TTC549 (cell line): ENCODE measurements at regions not wholly inside any gene's neighbourhood (a gene's known extent, or its start where the extent isn't known, plus 50 kb on each side); places are given as distances from the start of the nearest gene placed in this dataset.
"Not testable (repeated sequence)": the region's sequence is repeated elsewhere in the genome, so short reads cannot be mapped to it uniquely, and the experiment has no call there.

Experiments
- FAIRE-seq: peaks from 2 replicates; lab custom pipeline; 2012; peaks lifted over from hg19 to GRCh38; lab: Jason Lieb, UNC

- no peak for FAIRE-seq
Observed at GRCh38 chr5:98510143-98510985, 263.1 kb upstream of the RGMB start.

GRCh38 chr5:98513380-98513779 is 260.1 kb upstream of the RGMB start:
- no peak for FAIRE-seq

- FAIRE-seq, result no peak
Observed at GRCh38 chr5:98514215-98514614, 259.2 kb upstream of the RGMB start.

- no peak for FAIRE-seq
Observed at GRCh38 chr5:98516701-98517100, 256.8 kb upstream of the RGMB start.

GRCh38 chr5:98517560-98518366 is 255.7 kb upstream of the RGMB start:
- no peak for FAIRE-seq

- no peak for FAIRE-seq
Observed at GRCh38 chr5:98518754-98519153, 254.7 kb upstream of the RGMB start.

GRCh38 chr5:98519571-98519970 is 253.9 kb upstream of the RGMB start:
- no peak for FAIRE-seq

- no peak for FAIRE-seq
Observed at GRCh38 chr5:98521821-98522220, 251.6 kb upstream of the RGMB start.

GRCh38 chr5:98524773-98525172 is 248.7 kb upstream of the RGMB start:
- FAIRE-seq, result no peak

- no peak for FAIRE-seq
Observed at GRCh38 chr5:98527846-98528245, 245.6 kb upstream of the RGMB start.

- FAIRE-seq, result no peak
Observed at GRCh38 chr5:98529321-98529720, 244.1 kb upstream of the RGMB start.

GRCh38 chr5:98530224-98530623 is 243.2 kb upstream of the RGMB start:
- no peak for FAIRE-seq

GRCh38 chr5:98535901-98536300 is 237.6 kb upstream of the RGMB start:
- no peak for FAIRE-seq

GRCh38 chr5:98540056-98540455 is 233.4 kb upstream of the RGMB start:
- FAIRE-seq, result no peak

GRCh38 chr5:98541641-98542040 is 231.8 kb upstream of the RGMB start:
- FAIRE-seq, result no peak

- no peak for FAIRE-seq
Observed at GRCh38 chr5:98543490-98543889, 230.0 kb upstream of the RGMB start.

- not testable (repeated sequence) for FAIRE-seq
Observed at GRCh38 chr5:98546924-98547323, 226.5 kb upstream of the RGMB start.

GRCh38 chr5:98556712-98557111 is 216.8 kb upstream of the RGMB start:
- FAIRE-seq, result no peak

- no peak for FAIRE-seq
Observed at GRCh38 chr5:98557916-98558315, 215.5 kb upstream of the RGMB start.

GRCh38 chr5:98563885-98564653 is 209.4 kb upstream of the RGMB start:
- no peak for FAIRE-seq

- FAIRE-seq, result no peak
Observed at GRCh38 chr5:98564836-98565235, 208.6 kb upstream of the RGMB start.

GRCh38 chr5:98568336-98568735 is 205.1 kb upstream of the RGMB start:
- FAIRE-seq, result no peak

GRCh38 chr5:98569288-98569687 is 204.2 kb upstream of the RGMB start:
- FAIRE-seq, result no peak
